Left ventricle myocardium inferior (tissue), 1 donor: ENCODE measurements at regions not wholly inside any gene's neighbourhood (a gene's known extent, or its start where the extent isn't known, plus 50 kb on each side); places are given as distances from the start of the nearest gene placed in this dataset.

Experiments used
- DNase-seq: peaks from one replicate; pipeline ENCODE4 v3.0.0-alpha.2; 2020
- H3K27ac ChIP-seq: fragments of 200-600 bp; replicated peaks from 2 replicates; pipeline ENCODE4 v1.8.0; 2021
- H3K27me3 ChIP-seq: fragments of 200-600 bp; 2 replicates; pipeline ENCODE4 v1.8.0; 2021; ENCODE audit warnings: low read depth
- H3K36me3 ChIP-seq: fragments of 200-600 bp; 2 replicates; pipeline ENCODE4 v1.8.0; 2021
- H3K4me1 ChIP-seq: fragments of 200-600 bp; 2 replicates; pipeline ENCODE4 v1.8.0; 2021
- H3K4me3 ChIP-seq: fragments of 200-600 bp; 2 replicates; pipeline ENCODE4 v1.8.0; 2021; ENCODE audit warnings: mild to moderate bottlenecking, moderate library complexity
- H3K9me3 ChIP-seq: fragments of 200-600 bp; replicated peaks from 2 replicates; pipeline ENCODE4 v1.8.0; 2021
- CTCF ChIP-seq: fragments of 200-600 bp; IDR thresholded peaks from 2 replicates; pipeline ENCODE4 v1.8.0; 2021; ENCODE audit warnings: antibody characterized with exemption, mild to moderate bottlenecking, borderline replicate concordance
- intact Hi-C: fragments of 100-400 bp; cut with micrococcal nuclease; formaldehyde crosslinking; loops from one replicate; pipeline ENCODE4 v1.11.0; 2022
- donor health status: DM: no; HTN: yes; CAD: no; lungs with severe emphysema.

- Histone ChIP-seq H3K9me3 (no peaks in the 10 kb centered on the region), H3K36me3 (no peaks in the 10 kb centered on the region)
- intact Hi-C loops, result no loop called here
Observed at GRCh38 chr2:118644190-118644589, 203.3 kb downstream of the EN1 start.

GRCh38 chr2:118643294-118643693, 204.2 kb downstream of the EN1 start:
- no peaks in the 10 kb centered on the region for H3K4me1 ChIP-seq
- H3K27ac ChIP-seq, result no peak overlapping the region
- no peaks in the 10 kb centered on the region for H3K36me3 ChIP-seq
- no peak for DNase-seq
- no peak overlapping the region for H3K4me3 ChIP-seq
- intact Hi-C loops, result no loop called here
- H3K9me3 ChIP-seq, result no peaks in the 10 kb centered on the region
- H3K27me3 ChIP-seq, result no peaks in the 10 kb centered on the region
- no peak for TF ChIP-seq CTCF

More at GRCh38 chr2:118644190-118644589, 203.3 kb downstream of the EN1 start:
- no peak for DNase-seq
- Histone ChIP-seq H3K27me3 (peaks cover 4% of the 10 kb centered on the region), H3K4me3 (no peak overlapping the region), H3K4me1 (no peaks in the 10 kb centered on the region), H3K27ac (no peak overlapping the region)
- no peak for TF ChIP-seq CTCF

- no peaks in the 10 kb centered on the region for H3K27me3 ChIP-seq
- H3K4me3 ChIP-seq, result no peak overlapping the region
- peaks cover 2% of the 10 kb centered on the region for H3K9me3 ChIP-seq
- intact Hi-C loops, result no loop called here
- no peak for TF ChIP-seq CTCF
- H3K36me3 ChIP-seq, result no peaks in the 10 kb centered on the region
- no peaks in the 10 kb centered on the region for H3K4me1 ChIP-seq
- no peak overlapping the region for H3K27ac ChIP-seq
- DNase-seq, result no peak
Observed at GRCh38 chr2:118642501-118642900, 204.9 kb downstream of the EN1 start.

- TF ChIP-seq CTCF, result no peak
- no peak for DNase-seq
- H3K27ac ChIP-seq, result no peak overlapping the region
- H3K27me3 ChIP-seq, result peaks cover 6% of the 10 kb centered on the region
- intact Hi-C loops, result no loop called here
- H3K9me3 ChIP-seq, result peaks cover 10% of the 10 kb centered on the region
- H3K4me1 ChIP-seq, result no peaks in the 10 kb centered on the region
- no peaks in the 10 kb centered on the region for H3K36me3 ChIP-seq
- no peak overlapping the region for H3K4me3 ChIP-seq
Observed at GRCh38 chr2:118641711-118642110, 205.7 kb downstream of the EN1 start.

GRCh38 chr2:118639371-118639770, 208.1 kb downstream of the EN1 start:
- H3K4me3 ChIP-seq, result no peak overlapping the region
- no peak for TF ChIP-seq CTCF
- H3K27me3 ChIP-seq, result peaks cover 7% of the 10 kb centered on the region
- no peak for DNase-seq
- H3K36me3 ChIP-seq, result no peaks in the 10 kb centered on the region
- intact Hi-C loops, result no loop called here
- no peaks in the 10 kb centered on the region for H3K4me1 ChIP-seq
- H3K27ac ChIP-seq, result no peak overlapping the region
- H3K9me3 ChIP-seq, result peaks cover 12% of the 10 kb centered on the region

- no peak for TF ChIP-seq CTCF
- Histone ChIP-seq H3K4me3 (no peak overlapping the region), H3K27me3 (peaks cover 7% of the 10 kb centered on the region), H3K27ac (no peak overlapping the region), H3K9me3 (peaks cover 12% of the 10 kb centered on the region), H3K4me1 (no peaks in the 10 kb centered on the region), H3K36me3 (no peaks in the 10 kb centered on the region)
- no peak for DNase-seq
- intact Hi-C loops, result no loop called here
Observed at GRCh38 chr2:118638453-118638852, 209.0 kb downstream of the EN1 start.
